ENCODE measurements at regions not wholly inside any gene's neighbourhood (a gene's known extent, or its start where the extent isn't known, plus 50 kb on each side); places are given as distances from the start of the nearest gene placed in this dataset.
A peak's percentile ranks its signal among the peaks of the same experiment; 100 is the strongest.

- 44% methylated on average over 8 of the region's 8 CpGs for WGBS
These were observed 115.6 kb downstream of the TMEM170B start for GRCh38 chr6:11653028-11653583.

GRCh38 chr6:11654876-11655275 lies 117.3 kb downstream of the TMEM170B start:
- H3K27ac ChIP-seq (replicated peaks in 1 of 4) = no peak overlapping the region

More at GRCh38 chr6:11653028-11653583, 115.6 kb downstream of the TMEM170B start:
- Histone ChIP-seq H3K9me3 (peaks cover 0 to 2% (median 0%) of the 10 kb centered on the region in 4 donors), H3K36me3 (no peaks in the 10 kb centered on the region), H3K4me3 (no peak overlapping the region), H3K4me1 (peaks cover 28 to 42% (median 34%) of the 10 kb centered on the region in 4 donors), H3K27ac (replicated peaks in 1 of 4) (peak overlapping the region in 2 of 4 donors; percentile 10 to 14), H3K27me3 (no peaks in the 10 kb centered on the region)
- TF ChIP-seq CTCF (IDR thresholded peaks at IDR 0.05) (no peak), POLR2A (IDR thresholded peaks at IDR 0.05; ENCODE audit: low read depth) (no peak), POLR2AphosphoS5 (IDR thresholded peaks at IDR 0.05) (no peak), EP300 (IDR thresholded peaks at IDR 0.05) (no peak)
- intact Hi-C loops (cut with DNase I) = no loop called here
- no peak for DNase-seq (ENCODE audit: extremely low spot score)

GRCh38 chr6:11656491-11656890 lies 118.9 kb downstream of the TMEM170B start:
- no peak for DNase-seq (ENCODE audit: extremely low spot score)
- H3K4me3 ChIP-seq = no peak overlapping the region
- no peaks in the 10 kb centered on the region for H3K36me3 ChIP-seq
- H3K4me1 ChIP-seq = peaks cover 28 to 36% (median 31%) of the 10 kb centered on the region in 4 donors
- intact Hi-C loops (cut with DNase I) = loop anchor here (2.0 to 5.0 kb wide), 2 partner anchors 578 to 951 kb away; no protein-coding TSS in a partner anchor
- H3K27ac ChIP-seq (replicated peaks in 1 of 4) = peak overlapping the region in 1 of 4 donors; percentile 2
- TF ChIP-seq POLR2A (IDR thresholded peaks at IDR 0.05; ENCODE audit: low read depth) = no peak
- TF ChIP-seq POLR2AphosphoS5 (IDR thresholded peaks at IDR 0.05) = no peak
- TF ChIP-seq EP300 (IDR thresholded peaks at IDR 0.05) = no peak
- WGBS = 85% methylated on average over 7 of the region's 7 CpGs
- H3K9me3 ChIP-seq = no peaks in the 10 kb centered on the region
- no peaks in the 10 kb centered on the region for H3K27me3 ChIP-seq

More at GRCh38 chr6:11654876-11655275, 117.3 kb downstream of the TMEM170B start:
- intact Hi-C loops (cut with DNase I) = loop anchor here (2.0 to 5.0 kb wide), 2 partner anchors 636 to 952 kb away; partner anchors contain the start of gene EDN1
- no peak overlapping the region for H3K4me3 ChIP-seq
- DNase-seq (ENCODE audit: extremely low spot score) = no peak
- H3K36me3 ChIP-seq = no peaks in the 10 kb centered on the region
- no peaks in the 10 kb centered on the region for H3K9me3 ChIP-seq
- no peaks in the 10 kb centered on the region for H3K27me3 ChIP-seq
- 64% methylated on average over 2 of the region's 2 CpGs for WGBS
- TF ChIP-seq EP300 (IDR thresholded peaks at IDR 0.05) (no peak), POLR2A (IDR thresholded peaks at IDR 0.05; ENCODE audit: low read depth) (no peak), POLR2AphosphoS5 (IDR thresholded peaks at IDR 0.05) (no peak)
- H3K4me1 ChIP-seq = peaks cover 28 to 42% (median 34%) of the 10 kb centered on the region in 4 donors

- no peak for TF ChIP-seq EP300 (IDR thresholded peaks at IDR 0.05)
- no peak for TF ChIP-seq POLR2A (IDR thresholded peaks at IDR 0.05; ENCODE audit: low read depth)
- no peak for TF ChIP-seq CTCF (IDR thresholded peaks at IDR 0.05)
- TF ChIP-seq POLR2AphosphoS5 (IDR thresholded peaks at IDR 0.05) = no peak
- no peak for DNase-seq (ENCODE audit: extremely low spot score)
- WGBS = 90% methylated on average over 2 of the region's 2 CpGs
- Histone ChIP-seq H3K4me1 (peaks cover 16 to 20% (median 17%) of the 10 kb centered on the region in 4 donors), H3K36me3 (no peaks in the 10 kb centered on the region), H3K27me3 (no peaks in the 10 kb centered on the region), H3K27ac (replicated peaks in 1 of 4) (no peak overlapping the region), H3K4me3 (no peak overlapping the region), H3K9me3 (peaks cover 0 to 3% (median 0%) of the 10 kb centered on the region in 4 donors)
- intact Hi-C loops (cut with DNase I) = loop anchor here (5.0 kb wide), 1 partner anchor 948 kb away; no protein-coding TSS in a partner anchor
These were observed 118.8 kb downstream of the ADTRP start for GRCh38 chr6:11659757-11660156.

GRCh38 chr6:11662323-11662722 lies 116.3 kb downstream of the ADTRP start:
- DNase-seq (ENCODE audit: extremely low spot score) = no peak
- H3K27ac ChIP-seq (replicated peaks in 1 of 4) = no peak overlapping the region
- no peaks in the 10 kb centered on the region for H3K4me1 ChIP-seq
- intact Hi-C loops (cut with DNase I) = no loop called here
- no peak overlapping the region for H3K4me3 ChIP-seq
- 80% methylated on average over 1 of the region's 1 CpG for WGBS
- H3K36me3 ChIP-seq = no peaks in the 10 kb centered on the region
- H3K9me3 ChIP-seq = peaks cover 0 to 3% (median 0%) of the 10 kb centered on the region in 4 donors
- TF ChIP-seq CTCF (IDR thresholded peaks at IDR 0.05) = no peak
- TF ChIP-seq POLR2A (IDR thresholded peaks at IDR 0.05; ENCODE audit: low read depth) = no peak
- no peak for TF ChIP-seq POLR2AphosphoS5 (IDR thresholded peaks at IDR 0.05)
- no peak for TF ChIP-seq EP300 (IDR thresholded peaks at IDR 0.05)
- H3K27me3 ChIP-seq = peaks cover 0 to 6% (median 0%) of the 10 kb centered on the region in 4 donors

Measured in esophagus muscularis mucosa (tissue), 4 donors.